ENCODE measurements at regions not wholly inside any gene's neighbourhood (a gene's known extent, or its start where the extent isn't known, plus 50 kb on each side); places are given as distances from the start of the nearest gene placed in this dataset.

DNA sequence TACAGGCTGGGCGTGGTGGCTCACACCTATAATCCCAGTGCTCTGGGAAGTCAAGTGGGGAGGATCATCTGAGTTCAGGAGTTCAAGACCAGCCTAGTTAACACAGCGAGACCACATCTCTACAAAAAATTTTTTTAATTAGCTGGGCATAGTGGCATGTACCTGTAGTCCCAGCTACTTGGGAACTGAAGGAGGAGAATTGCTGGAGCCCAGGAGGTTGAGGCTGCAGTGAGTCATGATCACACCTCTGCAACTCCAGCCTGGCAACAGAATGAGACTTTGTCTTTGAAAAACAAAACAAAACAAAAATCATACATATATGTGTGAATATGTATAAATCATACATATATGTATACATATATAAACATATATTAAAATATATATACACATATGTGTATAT, 54.1 kb upstream of the MARCHF10 start:
- WGBS, 5 donors: 85 to 98% (median 90%) methylated on average over 2 of the region's 2 CpGs
- peaks cover 0 to 5% (median 0%) of the 10 kb centered on the region in 7 donors for H3K27me3 ChIP-seq (replicated peaks in 1 of 7)
- H3K27ac ChIP-seq: no peak overlapping the region
- DNase-seq: no peak
- no peak overlapping the region for H3K4me3 ChIP-seq
- TF ChIP-seq CTCF (IDR thresholded peaks at IDR 0.05 in 8 of 11, conservative IDR thresholded peaks at IDR 0.05 in 3 of 11): no peak
- TF ChIP-seq POLR2A (IDR thresholded peaks at IDR 0.05): no peak
- no peak for TF ChIP-seq POLR2AphosphoS5 (IDR thresholded peaks at IDR 0.05)
- no peaks in the 10 kb centered on the region for H3K9me3 ChIP-seq
- no peaks in the 10 kb centered on the region for H3K36me3 ChIP-seq
- intact Hi-C loops (cut with DNase I; ENCODE audit: low total_unique reads): no loop called here
- H3K4me1 ChIP-seq: no peaks in the 10 kb centered on the region

DNA sequence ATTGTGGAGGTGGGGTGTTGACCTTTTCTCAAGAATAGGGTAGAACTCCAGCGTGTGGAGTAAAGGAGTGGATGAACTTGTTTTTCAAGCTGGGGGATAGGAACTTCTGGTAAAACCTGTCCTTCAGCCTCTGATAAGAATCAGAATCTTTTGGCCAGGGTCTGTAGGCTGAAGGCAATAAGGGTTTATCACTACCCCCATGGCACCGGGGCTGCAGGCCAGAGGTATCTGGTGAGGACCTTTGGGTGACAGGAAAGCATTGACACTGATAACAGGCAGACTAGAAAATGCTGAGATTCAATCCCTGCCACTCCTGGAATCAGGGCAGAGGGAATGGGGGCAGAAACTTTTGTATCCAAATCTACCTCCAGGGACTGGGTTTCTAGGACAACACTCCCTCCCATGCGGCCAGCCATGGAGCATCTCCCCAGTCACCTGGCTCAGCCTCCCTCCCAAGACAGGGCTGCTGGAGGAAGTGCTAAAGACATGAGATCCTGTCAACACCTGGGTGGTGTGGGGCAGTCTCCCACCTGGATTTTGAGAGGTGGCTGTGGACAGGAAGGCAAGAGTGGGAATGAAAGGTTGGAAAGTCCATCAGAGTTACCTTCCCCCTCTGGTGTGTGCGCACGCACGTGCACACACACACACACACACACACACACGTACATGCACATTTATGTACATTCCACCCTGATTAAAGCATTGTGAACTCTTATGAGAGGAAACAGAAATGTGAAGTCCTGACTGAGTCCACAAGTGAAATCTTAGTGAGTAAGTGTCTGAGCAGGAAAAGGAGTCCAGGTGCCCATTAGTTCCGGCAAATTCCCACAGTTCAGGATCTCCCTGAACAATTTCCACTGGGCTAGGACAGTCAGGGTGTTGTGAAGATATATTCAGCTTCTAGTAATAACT, 53.1 kb upstream of the MARCHF10 start:
- Histone ChIP-seq H3K4me1 (no peaks in the 10 kb centered on the region), H3K9me3 (no peaks in the 10 kb centered on the region), H3K27ac (no peak overlapping the region), H3K36me3 (no peaks in the 10 kb centered on the region), H3K4me3 (no peak overlapping the region), H3K27me3 (replicated peaks in 1 of 7) (no peaks in the 10 kb centered on the region)
- WGBS, 5 donors: 86 to 92% (median 88%) methylated on average over 7 to 8 of the region's 8 CpGs
- intact Hi-C loops (cut with DNase I; ENCODE audit: low total_unique reads): no loop called here
- no peak for TF ChIP-seq POLR2AphosphoS5 (IDR thresholded peaks at IDR 0.05)
- no peak for TF ChIP-seq POLR2A (IDR thresholded peaks at IDR 0.05)
- TF ChIP-seq CTCF (IDR thresholded peaks at IDR 0.05 in 8 of 11, conservative IDR thresholded peaks at IDR 0.05 in 3 of 11): no peak
- no peak for DNase-seq

- H3K27ac ChIP-seq: no peak overlapping the region
- WGBS, 5 donors: 85 to 98% (median 88%) methylated on average over 3 of the region's 3 CpGs
- no peak overlapping the region for H3K4me3 ChIP-seq
- intact Hi-C loops (cut with DNase I; ENCODE audit: low total_unique reads): no loop called here
- no peaks in the 10 kb centered on the region for H3K27me3 ChIP-seq (replicated peaks in 1 of 7)
- H3K9me3 ChIP-seq: no peaks in the 10 kb centered on the region
- TF ChIP-seq POLR2AphosphoS5 (IDR thresholded peaks at IDR 0.05) (no peak), POLR2A (IDR thresholded peaks at IDR 0.05) (no peak), CTCF (IDR thresholded peaks at IDR 0.05 in 8 of 11, conservative IDR thresholded peaks at IDR 0.05 in 3 of 11) (no peak)
- no peaks in the 10 kb centered on the region for H3K36me3 ChIP-seq
- no peak for DNase-seq
- no peaks in the 10 kb centered on the region for H3K4me1 ChIP-seq
Observed at GRCh38 chr17:62859146-62859545, 51.0 kb upstream of the MARCHF10 start.

Measured in spleen (tissue), 11 donors.